Nephron (organoid): ENCODE measurements at regions not wholly inside any gene's neighbourhood (a gene's known extent, or its start where the extent isn't known, plus 50 kb on each side); places are given as distances from the start of the nearest gene placed in this dataset.

Source experiments
- H3K27ac Mint-ChIP-seq, 3 experiments: 2 replicates each; pipeline ENCODE4 v1.8.0; 2020; ENCODE audit warnings: mixed read lengths in 3 of 3, mild to moderate bottlenecking in 2 of 3, moderate library complexity in 1 of 3
- H3K27me3 Mint-ChIP-seq: 2 replicates; pipeline ENCODE4 v1.8.0; 2021; ENCODE audit warnings: low read depth, mild to moderate bottlenecking, moderate library complexity, mixed read lengths
- H3K36me3 Mint-ChIP-seq: 2 replicates; pipeline ENCODE4 v1.8.0; 2020; ENCODE audit warnings: low read depth, mixed read lengths
- H3K4me1 Mint-ChIP-seq: 2 replicates; pipeline ENCODE4 v1.8.0; 2020; ENCODE audit warnings: mixed read lengths
- H3K4me3 Mint-ChIP-seq, 3 experiments: 2 replicates each; pipeline ENCODE4 v1.8.0; 2020; ENCODE audit warnings: mild to moderate bottlenecking in 3 of 3, mixed read lengths in 3 of 3, moderate library complexity in 2 of 3
- H3K9me3 Mint-ChIP-seq: 2 replicates; pipeline ENCODE4 v1.8.0; 2020; ENCODE audit warnings: mixed read lengths
- TF ChIP-seq, protein P1 (sequence below), 3 experiments: fragments of 200-600 bp; sonication (generic); IDR thresholded peaks; one replicate each; pipeline ENCODE4 v1.5.0; 2021; ENCODE audit warnings: antibody characterized with exemption in 3 of 3; ENCODE audit not compliant: unreplicated experiment in 3 of 3

- H3K27ac Mint-ChIP-seq, result no peak overlapping the region
- H3K9me3 Mint-ChIP-seq, result peaks cover 23% of the 10 kb centered on the region
- H3K4me3 Mint-ChIP-seq, result no peak overlapping the region
- H3K36me3 Mint-ChIP-seq, result no peaks in the 10 kb centered on the region
- H3K27me3 Mint-ChIP-seq, result no peaks in the 10 kb centered on the region
- H3K4me1 Mint-ChIP-seq, result peaks cover 19% of the 10 kb centered on the region
- TF ChIP-seq, protein P1, sequence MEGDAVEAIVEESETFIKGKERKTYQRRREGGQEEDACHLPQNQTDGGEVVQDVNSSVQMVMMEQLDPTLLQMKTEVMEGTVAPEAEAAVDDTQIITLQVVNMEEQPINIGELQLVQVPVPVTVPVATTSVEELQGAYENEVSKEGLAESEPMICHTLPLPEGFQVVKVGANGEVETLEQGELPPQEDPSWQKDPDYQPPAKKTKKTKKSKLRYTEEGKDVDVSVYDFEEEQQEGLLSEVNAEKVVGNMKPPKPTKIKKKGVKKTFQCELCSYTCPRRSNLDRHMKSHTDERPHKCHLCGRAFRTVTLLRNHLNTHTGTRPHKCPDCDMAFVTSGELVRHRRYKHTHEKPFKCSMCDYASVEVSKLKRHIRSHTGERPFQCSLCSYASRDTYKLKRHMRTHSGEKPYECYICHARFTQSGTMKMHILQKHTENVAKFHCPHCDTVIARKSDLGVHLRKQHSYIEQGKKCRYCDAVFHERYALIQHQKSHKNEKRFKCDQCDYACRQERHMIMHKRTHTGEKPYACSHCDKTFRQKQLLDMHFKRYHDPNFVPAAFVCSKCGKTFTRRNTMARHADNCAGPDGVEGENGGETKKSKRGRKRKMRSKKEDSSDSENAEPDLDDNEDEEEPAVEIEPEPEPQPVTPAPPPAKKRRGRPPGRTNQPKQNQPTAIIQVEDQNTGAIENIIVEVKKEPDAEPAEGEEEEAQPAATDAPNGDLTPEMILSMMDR (IDR thresholded peaks at IDR 0.05; ENCODE audit: unreplicated experiment in 3 of 3), result no peak
Observed at GRCh38 chr12:46497739-46498138, 125.2 kb upstream of the SLC38A2 start.

DNA sequence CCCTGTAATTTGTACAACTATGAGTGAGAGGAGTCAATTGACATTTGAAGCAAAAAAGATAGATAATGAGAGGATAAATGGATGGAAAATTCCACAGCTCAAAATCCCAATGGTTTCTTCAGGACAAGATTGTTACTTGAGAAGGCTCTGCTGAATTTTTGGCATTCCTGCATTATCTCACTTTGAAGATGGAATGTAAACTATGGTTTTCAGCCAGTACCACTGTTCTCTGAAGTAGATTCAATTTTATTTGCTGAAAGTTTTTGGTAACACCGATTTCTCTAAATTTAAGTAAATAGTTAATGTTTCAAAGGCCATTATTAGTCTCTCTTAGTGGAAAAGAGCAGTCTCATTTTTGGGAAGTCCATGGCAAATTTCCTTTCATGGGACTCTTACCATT is 121.9 kb upstream of the SLC38A2 start:
- H3K4me3 Mint-ChIP-seq, result peak overlapping the region in 2 of 3 experiments; percentile 12 to 43
- H3K27ac Mint-ChIP-seq, result peak overlapping the region; percentile 60 to 81 (median 78)
- H3K36me3 Mint-ChIP-seq, result no peaks in the 10 kb centered on the region
- TF ChIP-seq, protein P1 (IDR thresholded peaks at IDR 0.05; ENCODE audit: unreplicated experiment in 3 of 3), result no peak
- H3K4me1 Mint-ChIP-seq, result peaks cover 42% of the 10 kb centered on the region
- H3K9me3 Mint-ChIP-seq, result no peaks in the 10 kb centered on the region
- no peaks in the 10 kb centered on the region for H3K27me3 Mint-ChIP-seq

DNA sequence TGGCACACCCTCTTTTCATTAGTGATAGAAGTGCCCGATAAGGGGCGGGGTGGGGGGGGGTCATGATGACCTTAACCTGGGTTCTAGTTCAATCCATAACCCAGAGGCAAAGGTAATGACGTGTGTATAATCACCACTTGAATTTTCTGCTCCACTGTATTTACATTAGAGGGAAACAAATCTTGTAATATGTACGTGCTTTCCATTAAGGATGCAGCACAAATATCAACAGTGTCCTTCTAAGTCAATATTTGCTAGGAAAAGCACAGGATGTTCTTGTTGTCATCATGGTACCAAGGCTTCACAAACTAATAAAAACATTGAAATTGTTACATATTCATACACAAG is 121.2 kb upstream of the SLC38A2 start:
- Mint-ChIP-seq H3K27me3 (no peaks in the 10 kb centered on the region), H3K4me1 (peaks cover 42% of the 10 kb centered on the region), H3K36me3 (no peaks in the 10 kb centered on the region), H3K27ac (peak overlapping the region in 2 of 3 experiments; percentile 78 to 81), H3K9me3 (no peaks in the 10 kb centered on the region), H3K4me3 (no peak overlapping the region)
- TF ChIP-seq, protein P1 (IDR thresholded peaks at IDR 0.05; ENCODE audit: unreplicated experiment in 3 of 3), result no peak

DNA sequence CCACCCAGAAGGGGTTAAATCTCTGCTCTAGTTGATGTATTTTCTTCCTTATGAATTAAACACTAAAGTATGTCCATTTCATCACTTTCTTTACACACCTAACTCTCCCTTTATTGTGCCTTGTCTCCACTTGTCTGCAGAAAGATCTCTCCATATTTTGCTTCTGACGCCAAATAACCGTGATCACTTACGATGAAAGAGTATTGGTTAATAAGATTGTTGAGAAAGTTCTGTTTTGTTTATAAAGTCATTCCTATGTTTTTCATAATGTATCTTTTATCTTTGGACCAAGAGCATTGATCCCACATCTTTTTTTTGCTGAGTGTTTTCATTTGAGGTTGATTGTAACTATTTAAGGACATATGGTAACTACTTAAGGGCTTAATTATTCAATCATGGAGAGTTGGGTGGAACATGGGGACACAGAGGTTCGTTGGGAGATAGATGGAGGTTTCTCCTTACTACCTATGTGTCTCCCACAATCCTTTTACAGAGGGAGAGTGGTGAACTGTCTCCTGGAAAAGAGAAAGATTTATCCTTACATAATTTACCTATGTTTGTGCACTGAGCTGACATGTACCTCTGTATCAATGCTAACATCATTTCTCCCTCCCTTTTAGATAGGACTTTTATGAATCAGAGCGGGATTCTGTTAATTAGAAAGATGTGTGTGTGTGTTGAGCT is 120.7 kb upstream of the SLC38A2 start:
- H3K4me3 Mint-ChIP-seq, result peak overlapping the region in 1 of 3 experiments; percentile 1
- no peaks in the 10 kb centered on the region for H3K27me3 Mint-ChIP-seq
- H3K36me3 Mint-ChIP-seq, result no peaks in the 10 kb centered on the region
- peak overlapping the region in 2 of 3 experiments; percentile 14 to 20 for H3K27ac Mint-ChIP-seq
- no peaks in the 10 kb centered on the region for H3K9me3 Mint-ChIP-seq
- TF ChIP-seq, protein P1 (IDR thresholded peaks at IDR 0.05; ENCODE audit: unreplicated experiment in 3 of 3), result no peak
- peaks cover 42% of the 10 kb centered on the region for H3K4me1 Mint-ChIP-seq

DNA sequence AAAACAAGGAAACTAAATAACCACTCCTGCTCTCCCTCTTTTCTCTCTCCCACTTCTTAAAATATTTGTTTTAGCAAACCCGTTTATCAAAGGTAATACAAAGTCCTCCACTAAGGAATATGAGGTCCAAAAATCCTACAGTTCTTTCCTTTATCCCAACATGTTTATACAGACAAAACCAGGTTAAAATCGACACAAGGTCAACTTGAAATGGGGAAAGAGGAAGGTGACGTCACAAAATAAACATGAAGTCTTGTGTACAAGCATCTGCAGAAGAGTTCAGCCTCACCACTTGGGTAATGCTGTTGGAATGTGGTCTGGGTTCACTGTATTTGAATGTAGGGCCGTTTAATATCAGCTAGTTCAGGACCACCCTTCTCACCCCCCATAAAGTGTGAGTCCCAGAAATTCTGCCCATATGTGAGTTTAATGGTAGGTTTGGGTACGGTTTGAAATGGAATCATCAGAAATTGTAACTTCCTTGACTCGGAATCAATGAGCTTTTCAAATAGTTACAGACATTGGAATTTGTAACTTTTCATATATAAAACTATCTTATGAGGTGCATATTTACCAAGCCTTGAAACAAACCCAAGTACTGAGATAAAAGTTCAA is 120.0 kb upstream of the SLC38A2 start:
- H3K9me3 Mint-ChIP-seq, result no peaks in the 10 kb centered on the region
- H3K36me3 Mint-ChIP-seq, result no peaks in the 10 kb centered on the region
- TF ChIP-seq, protein P1 (IDR thresholded peaks at IDR 0.05; ENCODE audit: unreplicated experiment in 3 of 3), result no peak
- H3K27me3 Mint-ChIP-seq, result no peaks in the 10 kb centered on the region
- H3K4me1 Mint-ChIP-seq, result peaks cover 42% of the 10 kb centered on the region
- no peak overlapping the region for H3K4me3 Mint-ChIP-seq
- H3K27ac Mint-ChIP-seq, result peak overlapping the region in 2 of 3 experiments; percentile 14 to 20

DNA sequence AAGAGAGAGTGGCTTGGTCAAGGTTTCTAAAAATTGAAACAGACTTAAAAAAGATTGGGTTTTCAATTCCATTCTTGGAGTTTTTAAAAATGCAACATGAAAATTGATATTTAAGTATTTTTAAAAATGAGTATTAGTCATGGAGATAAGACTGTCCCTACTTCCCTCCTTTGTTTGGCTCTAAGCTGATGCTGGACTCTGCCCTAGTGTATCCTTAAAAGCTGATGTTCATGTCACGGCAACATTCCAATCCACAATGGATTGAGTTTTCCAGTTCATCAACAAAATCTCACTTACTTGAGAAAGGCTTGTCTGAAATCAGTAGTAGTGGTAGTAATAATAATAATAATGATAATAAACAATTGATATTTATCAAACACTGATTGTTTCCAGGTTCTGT is 119.0 kb upstream of the SLC38A2 start:
- Mint-ChIP-seq H3K4me3 (no peak overlapping the region), H3K9me3 (no peaks in the 10 kb centered on the region), H3K27me3 (no peaks in the 10 kb centered on the region), H3K27ac (no peak overlapping the region), H3K4me1 (peaks cover 42% of the 10 kb centered on the region), H3K36me3 (no peaks in the 10 kb centered on the region)
- TF ChIP-seq, protein P1 (IDR thresholded peaks at IDR 0.05; ENCODE audit: unreplicated experiment in 3 of 3), result no peak
